ENCODE measurements at regions not wholly inside any gene's neighbourhood (a gene's known extent, or its start where the extent isn't known, plus 50 kb on each side); places are given as distances from the start of the nearest gene placed in this dataset.
"Not testable (repeated sequence)": the region's sequence is repeated elsewhere in the genome, so short reads cannot be mapped to it uniquely, and the experiment has no call there.

GRCh38 chr7:39824456-39825200 is 125.4 kb upstream of the CDK13 start:
- TF ChIP-seq CTCF (IDR thresholded peaks at IDR 0.05; ENCODE audit: low read depth, low read length): no peak
- H3K4me3 ChIP-seq (replicated peaks in 1 of 2; ENCODE audit: low read depth in 2 of 2, low read length in 2 of 2): no peak overlapping the region
- no peak for DNase-seq (ENCODE audit: low read depth in 2 of 2)

- no peak overlapping the region for H3K4me3 ChIP-seq (replicated peaks in 1 of 2; ENCODE audit: low read depth in 2 of 2, low read length in 2 of 2)
- no peak for DNase-seq (ENCODE audit: low read depth in 2 of 2)
- TF ChIP-seq CTCF (IDR thresholded peaks at IDR 0.05; ENCODE audit: low read depth, low read length): no peak
These were observed 124.6 kb upstream of the CDK13 start for GRCh38 chr7:39825401-39825980.

GRCh38 chr7:39826166-39826565 is 123.9 kb upstream of the CDK13 start:
- no peak for TF ChIP-seq CTCF (IDR thresholded peaks at IDR 0.05; ENCODE audit: low read depth, low read length)
- DNase-seq (ENCODE audit: low read depth in 2 of 2): no peak
- no peak overlapping the region for H3K4me3 ChIP-seq (replicated peaks in 1 of 2; ENCODE audit: low read depth in 2 of 2, low read length in 2 of 2)

- TF ChIP-seq CTCF (IDR thresholded peaks at IDR 0.05; ENCODE audit: low read depth, low read length): no peak
- no peak overlapping the region for H3K4me3 ChIP-seq (replicated peaks in 1 of 2; ENCODE audit: low read depth in 2 of 2, low read length in 2 of 2)
- no peak for DNase-seq (ENCODE audit: low read depth in 2 of 2)
These were observed 122.5 kb upstream of the CDK13 start for GRCh38 chr7:39827571-39827970.

DNA sequence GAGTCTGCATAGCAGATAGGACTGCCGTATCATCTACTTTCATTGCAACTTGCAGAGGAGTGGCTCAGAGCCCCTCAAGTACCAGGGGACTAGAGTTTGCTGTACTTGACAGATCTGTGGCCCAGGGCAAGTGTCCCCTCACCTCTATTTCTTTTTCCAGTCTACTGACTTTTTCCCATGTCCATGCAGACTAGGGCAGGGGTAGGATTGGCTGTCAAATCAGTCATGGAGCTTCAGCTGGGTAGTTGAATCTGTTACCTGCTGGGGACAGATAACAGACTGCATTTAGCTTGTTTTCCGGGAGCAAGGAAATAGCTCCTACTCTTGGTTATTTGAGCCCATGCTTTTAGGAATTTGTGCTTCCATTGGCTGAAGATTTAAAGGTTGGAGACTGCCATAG is 121.0 kb upstream of the CDK13 start:
- no peak overlapping the region for H3K4me3 ChIP-seq (replicated peaks in 1 of 2; ENCODE audit: low read depth in 2 of 2, low read length in 2 of 2)
- DNase-seq (ENCODE audit: low read depth in 2 of 2): no peak
- TF ChIP-seq CTCF (IDR thresholded peaks at IDR 0.05; ENCODE audit: low read depth, low read length): no peak

DNA sequence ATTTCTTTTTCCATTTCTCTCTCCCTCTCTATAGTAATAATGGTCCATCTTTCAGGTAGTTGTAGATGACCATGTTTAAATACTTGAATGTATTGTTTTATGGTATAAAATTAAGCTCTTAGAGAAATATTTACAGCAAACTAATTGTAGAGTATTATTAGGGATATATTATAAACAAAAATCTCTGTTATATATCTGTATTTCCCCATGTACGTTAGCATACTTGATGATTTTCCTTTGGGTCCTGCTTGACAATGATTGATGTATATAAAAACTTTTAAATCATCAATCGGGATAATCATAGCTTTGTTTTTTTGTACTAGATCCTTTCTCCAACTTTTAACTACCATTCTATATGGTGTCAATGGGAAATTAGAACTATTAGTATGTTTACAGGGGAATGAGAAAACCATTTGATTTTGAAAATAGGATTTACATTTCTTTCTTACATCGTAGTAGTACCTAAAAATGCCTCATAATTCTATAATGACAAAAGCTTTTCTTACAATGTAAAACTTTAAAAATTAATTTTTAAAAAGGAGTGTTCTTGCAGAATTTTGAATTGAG is 117.5 kb upstream of the CDK13 start:
- DNase-seq (ENCODE audit: low read depth in 2 of 2): no peak
- no peak for TF ChIP-seq CTCF (IDR thresholded peaks at IDR 0.05; ENCODE audit: low read depth, low read length)
- H3K4me3 ChIP-seq (replicated peaks in 1 of 2; ENCODE audit: low read depth in 2 of 2, low read length in 2 of 2): no peak overlapping the region

- H3K4me3 ChIP-seq (replicated peaks in 1 of 2; ENCODE audit: low read depth in 2 of 2, low read length in 2 of 2): peak overlapping the region in 1 of 2 donors; percentile 42
- DNase-seq (ENCODE audit: low read depth in 2 of 2): peak; percentile 29 to 30
These were observed 116.8 kb upstream of the CDK13 start for GRCh38 chr7:39833180-39833799.

- DNase-seq (ENCODE audit: low read depth in 2 of 2); H3K4me3 ChIP-seq (replicated peaks in 1 of 2; ENCODE audit: low read depth in 2 of 2, low read length in 2 of 2): not testable (repeated sequence)
These were observed 116.0 kb upstream of the CDK13 start for GRCh38 chr7:39833865-39834634.

All from cardiac fibroblast (primary cell).